ENCODE measurements at regions not wholly inside any gene's neighbourhood (a gene's known extent, or its start where the extent isn't known, plus 50 kb on each side); places are given as distances from the start of the nearest gene placed in this dataset.

DNA sequence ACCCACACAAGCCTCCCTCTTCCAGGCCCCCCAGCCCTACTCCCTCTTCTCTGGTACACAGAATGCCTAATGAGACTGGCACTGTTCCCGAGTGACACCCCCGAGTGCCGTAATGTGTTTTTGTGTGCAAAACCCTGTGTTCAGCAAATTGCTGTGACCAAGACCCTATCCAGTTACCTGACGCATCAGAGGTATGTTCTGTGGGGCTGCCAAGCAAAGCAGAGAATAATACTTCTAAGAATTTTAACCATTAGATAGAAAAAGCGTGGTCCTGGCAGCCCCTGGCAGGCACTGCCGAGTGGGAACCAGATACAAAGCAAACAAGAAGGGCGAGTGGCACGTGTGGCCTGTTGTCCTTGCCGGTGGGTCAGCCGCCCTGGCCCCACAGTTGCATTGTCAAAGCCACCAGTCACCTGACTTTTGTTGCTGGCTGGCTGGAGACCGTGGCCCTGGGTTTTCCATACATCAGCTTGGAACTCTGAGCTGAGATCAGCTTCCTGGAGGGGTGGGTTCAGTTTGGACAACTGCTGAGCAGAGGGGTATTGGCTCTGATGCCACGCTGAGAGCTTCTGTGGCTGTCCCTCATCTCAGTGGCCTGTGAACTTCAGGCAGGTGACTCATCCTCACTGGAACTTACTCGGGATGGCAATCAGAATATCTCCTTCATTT is 69.1 kb upstream of the BRD7 start:
- no peak overlapping the region for H3K27ac ChIP-seq (ENCODE audit: low read length)
- H3K79me2 ChIP-seq (ENCODE audit: low read length): no peaks in the 10 kb centered on the region
- H3K4me1 ChIP-seq (ENCODE audit: insufficient read depth, low read length): no peaks in the 10 kb centered on the region
- peaks cover 23% of the 10 kb centered on the region for H3K27me3 ChIP-seq (ENCODE audit: low read length)
- ATAC-seq: no peak
- no peak for DNase-seq
- no peaks in the 10 kb centered on the region for H3K9me3 ChIP-seq (ENCODE audit: low read length)
- BruUV-seq (replicated peaks): no TSS peak
- no peak overlapping the region for H2AFZ ChIP-seq (ENCODE audit: low read length)
- no peaks in the 10 kb centered on the region for H3F3A ChIP-seq (ENCODE audit: low read length, unreplicated experiment)
- H3K4me3 ChIP-seq (ENCODE audit: low read length): no peak overlapping the region
- H3K9me2 ChIP-seq (replicated peaks; ENCODE audit: low read length): no peaks in the 10 kb centered on the region
- intact Hi-C loops (cut with micrococcal nuclease): no loop called here
- TF ChIP-seq EZH2 (IDR thresholded peaks at IDR 0.05; ENCODE audit: low read length, unreplicated experiment) (no peak), EZH2phosphoT487 (IDR thresholded peaks at IDR 0.05; ENCODE audit: borderline replicate concordance, low read length) (no peak)
- TF ChIP-seq, protein P1, sequence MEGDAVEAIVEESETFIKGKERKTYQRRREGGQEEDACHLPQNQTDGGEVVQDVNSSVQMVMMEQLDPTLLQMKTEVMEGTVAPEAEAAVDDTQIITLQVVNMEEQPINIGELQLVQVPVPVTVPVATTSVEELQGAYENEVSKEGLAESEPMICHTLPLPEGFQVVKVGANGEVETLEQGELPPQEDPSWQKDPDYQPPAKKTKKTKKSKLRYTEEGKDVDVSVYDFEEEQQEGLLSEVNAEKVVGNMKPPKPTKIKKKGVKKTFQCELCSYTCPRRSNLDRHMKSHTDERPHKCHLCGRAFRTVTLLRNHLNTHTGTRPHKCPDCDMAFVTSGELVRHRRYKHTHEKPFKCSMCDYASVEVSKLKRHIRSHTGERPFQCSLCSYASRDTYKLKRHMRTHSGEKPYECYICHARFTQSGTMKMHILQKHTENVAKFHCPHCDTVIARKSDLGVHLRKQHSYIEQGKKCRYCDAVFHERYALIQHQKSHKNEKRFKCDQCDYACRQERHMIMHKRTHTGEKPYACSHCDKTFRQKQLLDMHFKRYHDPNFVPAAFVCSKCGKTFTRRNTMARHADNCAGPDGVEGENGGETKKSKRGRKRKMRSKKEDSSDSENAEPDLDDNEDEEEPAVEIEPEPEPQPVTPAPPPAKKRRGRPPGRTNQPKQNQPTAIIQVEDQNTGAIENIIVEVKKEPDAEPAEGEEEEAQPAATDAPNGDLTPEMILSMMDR (conservative IDR thresholded peaks at IDR 0.05; ENCODE audit: low read depth, low read length): no peak
- no peak overlapping the region for H3K9ac ChIP-seq (ENCODE audit: low read length)
- no peak overlapping the region for H3K4me2 ChIP-seq (ENCODE audit: low read length)
- no peaks in the 10 kb centered on the region for H3K36me3 ChIP-seq (ENCODE audit: low read depth, low read length)
- H4K20me1 ChIP-seq (ENCODE audit: low read length): no peaks in the 10 kb centered on the region
- ChIA-PET POLR2A (ENCODE audit: unreplicated experiment) (no interaction called here), CTCF (no interaction called here)

- Histone ChIP-seq H2AFZ (ENCODE audit: low read length) (no peak overlapping the region), H3K27me3 (ENCODE audit: low read length) (peaks cover 30% of the 10 kb centered on the region), H3F3A (ENCODE audit: low read length, unreplicated experiment) (no peaks in the 10 kb centered on the region), H3K27ac (ENCODE audit: low read length) (no peak overlapping the region), H3K4me1 (ENCODE audit: insufficient read depth, low read length) (no peaks in the 10 kb centered on the region), H3K79me2 (ENCODE audit: low read length) (no peaks in the 10 kb centered on the region), H3K4me3 (ENCODE audit: low read length) (no peak overlapping the region), H3K9ac (ENCODE audit: low read length) (no peak overlapping the region), H3K9me2 (replicated peaks; ENCODE audit: low read length) (no peaks in the 10 kb centered on the region), H3K9me3 (ENCODE audit: low read length) (no peaks in the 10 kb centered on the region), H3K36me3 (ENCODE audit: low read depth, low read length) (no peaks in the 10 kb centered on the region), H3K4me2 (ENCODE audit: low read length) (no peak overlapping the region), H4K20me1 (ENCODE audit: low read length) (no peaks in the 10 kb centered on the region)
- ChIA-PET POLR2A (ENCODE audit: unreplicated experiment) (no interaction called here), CTCF (no interaction called here)
- DNase-seq: no peak
- intact Hi-C loops (cut with micrococcal nuclease): no loop called here
- ATAC-seq: no peak
- TF ChIP-seq EZH2 (IDR thresholded peaks at IDR 0.05; ENCODE audit: low read length, unreplicated experiment) (no peak), EZH2phosphoT487 (IDR thresholded peaks at IDR 0.05; ENCODE audit: borderline replicate concordance, low read length) (no peak)
- TF ChIP-seq, protein P1 (conservative IDR thresholded peaks at IDR 0.05; ENCODE audit: low read depth, low read length): no peak
- no TSS peak for BruUV-seq (replicated peaks)
These were observed 67.5 kb upstream of the BRD7 start for GRCh38 chr16:50436271-50436670.

GRCh38 chr16:50434872-50435478 is 66.2 kb upstream of the BRD7 start:
- ChIA-PET POLR2A (ENCODE audit: unreplicated experiment) (no interaction called here), CTCF (no interaction called here)
- no peak for DNase-seq
- no peak overlapping the region for H3K4me2 ChIP-seq (ENCODE audit: low read length)
- no peaks in the 10 kb centered on the region for H3K79me2 ChIP-seq (ENCODE audit: low read length)
- no peaks in the 10 kb centered on the region for H3K9me3 ChIP-seq (ENCODE audit: low read length)
- no peak for ATAC-seq
- no peak overlapping the region for H2AFZ ChIP-seq (ENCODE audit: low read length)
- H3K27ac ChIP-seq (ENCODE audit: low read length): no peak overlapping the region
- H3F3A ChIP-seq (ENCODE audit: low read length, unreplicated experiment): no peaks in the 10 kb centered on the region
- no peaks in the 10 kb centered on the region for H4K20me1 ChIP-seq (ENCODE audit: low read length)
- H3K9ac ChIP-seq (ENCODE audit: low read length): no peak overlapping the region
- TF ChIP-seq, protein P1 (conservative IDR thresholded peaks at IDR 0.05; ENCODE audit: low read depth, low read length): no peak
- TF ChIP-seq EZH2phosphoT487 (IDR thresholded peaks at IDR 0.05; ENCODE audit: borderline replicate concordance, low read length): no peak
- TF ChIP-seq EZH2 (IDR thresholded peaks at IDR 0.05; ENCODE audit: low read length, unreplicated experiment): no peak
- H3K4me3 ChIP-seq (ENCODE audit: low read length): no peak overlapping the region
- peaks cover 30% of the 10 kb centered on the region for H3K27me3 ChIP-seq (ENCODE audit: low read length)
- no peaks in the 10 kb centered on the region for H3K9me2 ChIP-seq (replicated peaks; ENCODE audit: low read length)
- H3K4me1 ChIP-seq (ENCODE audit: insufficient read depth, low read length): no peaks in the 10 kb centered on the region
- intact Hi-C loops (cut with micrococcal nuclease): no loop called here
- no peaks in the 10 kb centered on the region for H3K36me3 ChIP-seq (ENCODE audit: low read depth, low read length)
- no TSS peak for BruUV-seq (replicated peaks)
